ENCODE measurements at regions not wholly inside any gene's neighbourhood (a gene's known extent, or its start where the extent isn't known, plus 50 kb on each side); places are given as distances from the start of the nearest gene placed in this dataset.

- TF ChIP-seq, protein P1, sequence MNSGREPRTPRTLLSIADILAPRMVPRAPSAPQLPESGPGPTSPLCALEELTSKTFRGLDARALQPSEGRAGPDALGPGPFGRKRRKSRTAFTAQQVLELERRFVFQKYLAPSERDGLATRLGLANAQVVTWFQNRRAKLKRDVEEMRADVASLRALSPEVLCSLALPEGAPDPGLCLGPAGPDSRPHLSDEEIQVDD (CRISPR knock-in tag; IDR thresholded peaks at IDR 0.05; ENCODE audit: borderline replicate concordance) = no peak
- TF ChIP-seq PCBP2 (optimal IDR thresholded peaks at IDR 0.05; ENCODE audit: low read depth, low read length, poor library complexity, severe bottlenecking) = no peak
- TF ChIP-seq, protein P2, sequence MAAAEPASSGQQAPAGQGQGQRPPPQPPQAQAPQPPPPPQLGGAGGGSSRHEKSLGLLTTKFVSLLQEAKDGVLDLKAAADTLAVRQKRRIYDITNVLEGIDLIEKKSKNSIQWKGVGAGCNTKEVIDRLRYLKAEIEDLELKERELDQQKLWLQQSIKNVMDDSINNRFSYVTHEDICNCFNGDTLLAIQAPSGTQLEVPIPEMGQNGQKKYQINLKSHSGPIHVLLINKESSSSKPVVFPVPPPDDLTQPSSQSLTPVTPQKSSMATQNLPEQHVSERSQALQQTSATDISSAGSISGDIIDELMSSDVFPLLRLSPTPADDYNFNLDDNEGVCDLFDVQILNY (CRISPR knock-in tag; conservative IDR thresholded peaks at IDR 0.05) = no peak
- TF ChIP-seq ATF5 (CRISPR knock-in tag; IDR thresholded peaks at IDR 0.05; ENCODE audit: low read depth) = no peak
- TF ChIP-seq ZNF136 (CRISPR knock-in tag; IDR thresholded peaks at IDR 0.05; ENCODE audit: low read depth) = no peak
- TF ChIP-seq ZNF451 (CRISPR knock-in tag; IDR thresholded peaks at IDR 0.05) = no peak
- TF ChIP-seq ASH2L (IDR thresholded peaks at IDR 0.05; ENCODE audit: insufficient read length, low read depth, low read length) = no peak
- TF ChIP-seq SAP130 (CRISPR knock-in tag; IDR thresholded peaks at IDR 0.05; ENCODE audit: low read depth) = no peak
- TF ChIP-seq HNRNPK (IDR thresholded peaks at IDR 0.05; ENCODE audit: low read depth, low read length, poor library complexity, severe bottlenecking) = no peak
- TF ChIP-seq JARID2 (CRISPR knock-in tag; IDR thresholded peaks at IDR 0.05; ENCODE audit: insufficient replicate concordance) = no peak
- TF ChIP-seq NFIB (CRISPR knock-in tag; IDR thresholded peaks at IDR 0.05; ENCODE audit: borderline replicate concordance) = no peak
- TF ChIP-seq ZNF782 (CRISPR knock-in tag; IDR thresholded peaks at IDR 0.05; ENCODE audit: borderline replicate concordance) = no peak
Measured at GRCh38 chr10:27622596-27622995, 118.5 kb downstream of the RAB18 start (continued).

Measured in HepG2 (cell line).